Peyer's patch (tissue), 4 donors: ENCODE measurements at regions not wholly inside any gene's neighbourhood (a gene's known extent, or its start where the extent isn't known, plus 50 kb on each side); places are given as distances from the start of the nearest gene placed in this dataset.

Experiments
- POLR2A ChIP-seq, 2 donors: fragments of 450-650 bp; IDR thresholded peaks; one replicate each; pipeline ENCODE4 v1.5.1; 2017; ENCODE audit warnings: antibody characterized with exemption in 2 of 2, mild to moderate bottlenecking in 2 of 2, moderate library complexity in 2 of 2
- TF ChIP-seq, protein P1 (sequence below), 6 experiments: fragments of 450-650 bp in 4 of 6; fragments of 200-600 bp in 2 of 6; sonication (generic) in 1 of 6; IDR thresholded peaks; one replicate each; pipeline ENCODE4 v1.5.1; 2017 to 2019; ENCODE audit warnings: antibody characterized with exemption in 6 of 6, mild to moderate bottlenecking in 3 of 6, moderate library complexity in 1 of 6

DNA sequence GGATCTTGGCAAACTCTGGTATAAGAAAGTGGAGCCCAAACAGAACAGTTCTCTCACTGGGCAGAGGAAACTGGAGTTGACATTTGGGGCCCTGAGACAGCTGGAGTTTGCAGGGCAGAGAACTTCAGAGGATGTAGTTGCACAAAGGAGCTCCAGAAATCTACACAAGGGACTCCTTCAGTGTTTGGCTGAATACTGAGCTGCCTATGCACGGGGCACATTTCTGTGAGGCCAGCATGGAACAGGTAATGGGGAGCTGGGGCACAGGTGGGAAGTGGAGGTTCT lies 169.3 kb downstream of the ANKRD60 start:
- TF ChIP-seq, protein P1, sequence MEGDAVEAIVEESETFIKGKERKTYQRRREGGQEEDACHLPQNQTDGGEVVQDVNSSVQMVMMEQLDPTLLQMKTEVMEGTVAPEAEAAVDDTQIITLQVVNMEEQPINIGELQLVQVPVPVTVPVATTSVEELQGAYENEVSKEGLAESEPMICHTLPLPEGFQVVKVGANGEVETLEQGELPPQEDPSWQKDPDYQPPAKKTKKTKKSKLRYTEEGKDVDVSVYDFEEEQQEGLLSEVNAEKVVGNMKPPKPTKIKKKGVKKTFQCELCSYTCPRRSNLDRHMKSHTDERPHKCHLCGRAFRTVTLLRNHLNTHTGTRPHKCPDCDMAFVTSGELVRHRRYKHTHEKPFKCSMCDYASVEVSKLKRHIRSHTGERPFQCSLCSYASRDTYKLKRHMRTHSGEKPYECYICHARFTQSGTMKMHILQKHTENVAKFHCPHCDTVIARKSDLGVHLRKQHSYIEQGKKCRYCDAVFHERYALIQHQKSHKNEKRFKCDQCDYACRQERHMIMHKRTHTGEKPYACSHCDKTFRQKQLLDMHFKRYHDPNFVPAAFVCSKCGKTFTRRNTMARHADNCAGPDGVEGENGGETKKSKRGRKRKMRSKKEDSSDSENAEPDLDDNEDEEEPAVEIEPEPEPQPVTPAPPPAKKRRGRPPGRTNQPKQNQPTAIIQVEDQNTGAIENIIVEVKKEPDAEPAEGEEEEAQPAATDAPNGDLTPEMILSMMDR (IDR thresholded peaks at IDR 0.05): no peak
- TF ChIP-seq POLR2A (IDR thresholded peaks at IDR 0.05): no peak
